ENCODE measurements at regions not wholly inside any gene's neighbourhood (a gene's known extent, or its start where the extent isn't known, plus 50 kb on each side); places are given as distances from the start of the nearest gene placed in this dataset.

DNA sequence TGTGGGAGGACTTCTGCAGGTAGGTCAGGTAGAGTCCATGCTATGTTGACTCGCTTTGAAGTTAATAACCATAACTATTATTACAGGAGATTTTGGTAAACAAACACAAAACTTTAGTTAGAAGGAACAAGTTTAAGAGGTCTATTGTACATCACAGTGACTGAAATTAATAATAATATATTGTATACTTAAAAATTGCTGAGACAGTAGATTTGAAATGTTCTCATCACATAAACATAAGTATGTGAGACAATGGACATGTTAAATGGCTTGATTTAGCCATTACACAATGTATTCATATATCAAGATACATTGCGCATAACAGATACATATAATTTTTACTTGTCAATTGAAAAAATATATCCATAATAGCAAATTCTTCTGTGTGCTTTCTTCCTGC is 91.4 kb upstream of the CD53 start:
- TF ChIP-seq CTCF (IDR thresholded peaks at IDR 0.05) = no peak
- TF ChIP-seq POLR2A (IDR thresholded peaks at IDR 0.05) = no peak

Measured in body of pancreas (tissue), 4 donors.